ENCODE measurements at regions not wholly inside any gene's neighbourhood (a gene's known extent, or its start where the extent isn't known, plus 50 kb on each side); places are given as distances from the start of the nearest gene placed in this dataset.

DNA sequence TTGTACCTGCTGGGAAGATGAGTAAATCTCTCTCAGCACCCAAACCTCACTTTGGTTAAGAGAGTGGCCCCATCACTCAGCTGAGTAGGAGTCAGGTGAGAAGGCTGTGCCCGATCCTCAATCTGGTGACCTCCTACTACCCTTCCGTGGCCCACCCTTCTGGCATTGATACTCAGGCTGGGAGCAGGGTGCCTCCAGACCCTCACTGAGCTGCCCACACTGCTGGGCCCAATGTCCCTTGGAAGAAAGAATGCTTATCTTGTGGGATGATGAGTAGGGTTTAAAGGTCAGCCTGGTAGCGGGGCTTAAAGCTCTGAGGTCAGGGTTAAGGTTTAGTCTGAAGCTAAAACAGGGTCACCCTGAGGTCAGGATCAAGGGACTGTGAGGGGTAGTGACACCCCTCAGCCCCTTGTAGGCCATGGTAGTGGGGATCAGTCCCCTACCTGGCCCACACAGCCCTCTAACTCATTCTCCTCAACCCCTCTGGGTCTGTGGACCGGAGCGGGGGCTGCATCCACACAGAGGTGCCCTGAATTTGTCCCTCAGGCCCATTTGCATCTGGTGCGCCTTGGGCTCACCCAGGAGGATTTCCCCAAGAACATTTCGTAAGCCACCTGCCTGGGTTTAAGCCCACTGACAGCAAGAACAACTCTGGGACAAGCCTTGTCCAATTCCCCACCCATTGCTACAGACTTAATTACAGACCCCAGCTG is 123.8 kb downstream of the CYP26B1 start:
- TF ChIP-seq, protein P1, sequence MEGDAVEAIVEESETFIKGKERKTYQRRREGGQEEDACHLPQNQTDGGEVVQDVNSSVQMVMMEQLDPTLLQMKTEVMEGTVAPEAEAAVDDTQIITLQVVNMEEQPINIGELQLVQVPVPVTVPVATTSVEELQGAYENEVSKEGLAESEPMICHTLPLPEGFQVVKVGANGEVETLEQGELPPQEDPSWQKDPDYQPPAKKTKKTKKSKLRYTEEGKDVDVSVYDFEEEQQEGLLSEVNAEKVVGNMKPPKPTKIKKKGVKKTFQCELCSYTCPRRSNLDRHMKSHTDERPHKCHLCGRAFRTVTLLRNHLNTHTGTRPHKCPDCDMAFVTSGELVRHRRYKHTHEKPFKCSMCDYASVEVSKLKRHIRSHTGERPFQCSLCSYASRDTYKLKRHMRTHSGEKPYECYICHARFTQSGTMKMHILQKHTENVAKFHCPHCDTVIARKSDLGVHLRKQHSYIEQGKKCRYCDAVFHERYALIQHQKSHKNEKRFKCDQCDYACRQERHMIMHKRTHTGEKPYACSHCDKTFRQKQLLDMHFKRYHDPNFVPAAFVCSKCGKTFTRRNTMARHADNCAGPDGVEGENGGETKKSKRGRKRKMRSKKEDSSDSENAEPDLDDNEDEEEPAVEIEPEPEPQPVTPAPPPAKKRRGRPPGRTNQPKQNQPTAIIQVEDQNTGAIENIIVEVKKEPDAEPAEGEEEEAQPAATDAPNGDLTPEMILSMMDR (conservative IDR thresholded peaks at IDR 0.05; ENCODE audit: low read depth, low read length), result no peak
- TF ChIP-seq EZH2 (IDR thresholded peaks at IDR 0.05; ENCODE audit: borderline replicate concordance, low read depth, low read length, poor library complexity, severe bottlenecking), result no peak

All from A673 (cell line).